Activated CD8-positive, alpha-beta memory T cell treated with anti-CD3 and anti-CD28 coated beads for 24 hours (primary cell): ENCODE measurements at regions not wholly inside any gene's neighbourhood (a gene's known extent, or its start where the extent isn't known, plus 50 kb on each side); places are given as distances from the start of the nearest gene placed in this dataset.
"Not testable (repeated sequence)": the region's sequence is repeated elsewhere in the genome, so short reads cannot be mapped to it uniquely, and the experiment has no call there.

Source experiments
- DNase-seq: peaks from one replicate; pipeline ENCODE4 v3.0.0-alpha.2; 2020

GRCh38 chr5:136738829-136739228 lies 373.5 kb upstream of the TRPC7 start:
- no peak for DNase-seq

- no peak for DNase-seq
Observed at GRCh38 chr5:136736021-136736420, 370.7 kb upstream of the TRPC7 start.

GRCh38 chr5:136735611-136736010 lies 370.3 kb upstream of the TRPC7 start:
- not testable (repeated sequence) for DNase-seq

GRCh38 chr5:136734628-136735027 lies 369.3 kb upstream of the TRPC7 start:
- no peak for DNase-seq

GRCh38 chr5:136732751-136733150 lies 367.4 kb upstream of the TRPC7 start:
- no peak for DNase-seq

- no peak for DNase-seq
Observed at GRCh38 chr5:136731241-136731900, 366.0 kb upstream of the TRPC7 start.

- DNase-seq, result no peak
Observed at GRCh38 chr5:136730426-136730825, 365.1 kb upstream of the TRPC7 start.

GRCh38 chr5:136729901-136730355 lies 364.6 kb upstream of the TRPC7 start:
- no peak for DNase-seq

GRCh38 chr5:136726506-136726905 lies 361.2 kb upstream of the TRPC7 start:
- no peak for DNase-seq

GRCh38 chr5:136724161-136724560 lies 358.8 kb upstream of the TRPC7 start:
- DNase-seq, result no peak

GRCh38 chr5:136722581-136722980 lies 357.2 kb upstream of the TRPC7 start:
- DNase-seq, result no peak

GRCh38 chr5:136722086-136722485 lies 356.7 kb upstream of the TRPC7 start:
- DNase-seq, result no peak

- no peak for DNase-seq
Observed at GRCh38 chr5:136720674-136721073, 355.3 kb upstream of the TRPC7 start.

- DNase-seq, result no peak
Observed at GRCh38 chr5:136717917-136718316, 352.6 kb upstream of the TRPC7 start.

GRCh38 chr5:136714286-136714685 lies 348.9 kb upstream of the TRPC7 start:
- DNase-seq, result no peak

- DNase-seq, result no peak
Observed at GRCh38 chr5:136712628-136713027, 347.3 kb upstream of the TRPC7 start.

- no peak for DNase-seq
Observed at GRCh38 chr5:136710834-136711233, 345.5 kb upstream of the TRPC7 start.

GRCh38 chr5:136703706-136704105 lies 338.4 kb upstream of the TRPC7 start:
- no peak for DNase-seq

- no peak for DNase-seq
Observed at GRCh38 chr5:136703036-136703435, 337.7 kb upstream of the TRPC7 start.

GRCh38 chr5:136701191-136701590 lies 335.8 kb upstream of the TRPC7 start:
- DNase-seq, result no peak

- DNase-seq, result no peak
Observed at GRCh38 chr5:136699651-136700050, 334.3 kb upstream of the TRPC7 start.

- no peak for DNase-seq
Observed at GRCh38 chr5:136698970-136699369, 333.6 kb upstream of the TRPC7 start.

GRCh38 chr5:136694258-136694657 lies 328.9 kb upstream of the TRPC7 start:
- no peak for DNase-seq

GRCh38 chr5:136689552-136689951 lies 324.2 kb upstream of the TRPC7 start:
- DNase-seq, result no peak

GRCh38 chr5:136686192-136686872 lies 321.0 kb upstream of the TRPC7 start:
- DNase-seq, result no peak
